ENCODE measurements at regions not wholly inside any gene's neighbourhood (a gene's known extent, or its start where the extent isn't known, plus 50 kb on each side); places are given as distances from the start of the nearest gene placed in this dataset.

- no peak overlapping the region for H3K4me3 ChIP-seq
- H3K27ac ChIP-seq: no peak overlapping the region
- no peaks in the 10 kb centered on the region for H3K4me1 ChIP-seq
- H3K27me3 ChIP-seq: no peaks in the 10 kb centered on the region
- intact Hi-C loops (cut with DNase I; ENCODE audit: low total_unique reads): no loop called here
- no peaks in the 10 kb centered on the region for H3K9me3 ChIP-seq
- no peaks in the 10 kb centered on the region for H3K36me3 ChIP-seq
- DNase-seq: no peak
- TF ChIP-seq CTCF (IDR thresholded peaks at IDR 0.05): no peak
- TF ChIP-seq POLR2A (IDR thresholded peaks at IDR 0.05): no peak
These were observed 225.4 kb upstream of the UBE2E2 start for GRCh38 chr3:22977650-22978289.

GRCh38 chr3:22979581-22979980 lies 223.5 kb upstream of the UBE2E2 start:
- Histone ChIP-seq H3K27ac (no peak overlapping the region), H3K27me3 (no peaks in the 10 kb centered on the region), H3K36me3 (no peaks in the 10 kb centered on the region), H3K4me3 (no peak overlapping the region), H3K9me3 (no peaks in the 10 kb centered on the region), H3K4me1 (no peaks in the 10 kb centered on the region)
- no peak for TF ChIP-seq CTCF (IDR thresholded peaks at IDR 0.05)
- TF ChIP-seq POLR2A (IDR thresholded peaks at IDR 0.05): no peak
- no peak for DNase-seq
- intact Hi-C loops (cut with DNase I; ENCODE audit: low total_unique reads): no loop called here

GRCh38 chr3:22980346-22980745 lies 222.8 kb upstream of the UBE2E2 start:
- Histone ChIP-seq H3K4me3 (no peak overlapping the region), H3K9me3 (no peaks in the 10 kb centered on the region), H3K27me3 (no peaks in the 10 kb centered on the region), H3K4me1 (no peaks in the 10 kb centered on the region), H3K36me3 (no peaks in the 10 kb centered on the region), H3K27ac (no peak overlapping the region)
- TF ChIP-seq CTCF (IDR thresholded peaks at IDR 0.05): no peak
- no peak for TF ChIP-seq POLR2A (IDR thresholded peaks at IDR 0.05)
- no peak for DNase-seq
- intact Hi-C loops (cut with DNase I; ENCODE audit: low total_unique reads): no loop called here

GRCh38 chr3:22981166-22981565 lies 222.0 kb upstream of the UBE2E2 start:
- intact Hi-C loops (cut with DNase I; ENCODE audit: low total_unique reads): no loop called here
- TF ChIP-seq CTCF (IDR thresholded peaks at IDR 0.05) (no peak), POLR2A (IDR thresholded peaks at IDR 0.05) (no peak)
- no peak overlapping the region for H3K27ac ChIP-seq
- H3K4me3 ChIP-seq: no peak overlapping the region
- H3K36me3 ChIP-seq: no peaks in the 10 kb centered on the region
- no peaks in the 10 kb centered on the region for H3K27me3 ChIP-seq
- DNase-seq: no peak
- no peaks in the 10 kb centered on the region for H3K4me1 ChIP-seq
- H3K9me3 ChIP-seq: no peaks in the 10 kb centered on the region

GRCh38 chr3:22981861-22982260 lies 221.3 kb upstream of the UBE2E2 start:
- Histone ChIP-seq H3K27me3 (no peaks in the 10 kb centered on the region), H3K4me1 (no peaks in the 10 kb centered on the region), H3K9me3 (no peaks in the 10 kb centered on the region), H3K4me3 (no peak overlapping the region), H3K36me3 (no peaks in the 10 kb centered on the region), H3K27ac (no peak overlapping the region)
- TF ChIP-seq CTCF (IDR thresholded peaks at IDR 0.05): no peak
- no peak for TF ChIP-seq POLR2A (IDR thresholded peaks at IDR 0.05)
- intact Hi-C loops (cut with DNase I; ENCODE audit: low total_unique reads): no loop called here
- no peak for DNase-seq
